KMS-11 (cell line): ENCODE measurements at regions not wholly inside any gene's neighbourhood (a gene's known extent, or its start where the extent isn't known, plus 50 kb on each side); places are given as distances from the start of the nearest gene placed in this dataset.

Experiments
- H2AFZ ChIP-seq: fragments of 200-600 bp; sonication (generic); 2 replicates; pipeline ENCODE4 v1.6.1; 2016; ENCODE audit warnings: antibody characterized with exemption, mixed run types, low read depth
- H3K27ac ChIP-seq: fragments of 200-600 bp; sonication (generic); 2 replicates; pipeline ENCODE4 v1.6.1; 2016; ENCODE audit warnings: mild to moderate bottlenecking, mixed run types
- H3K27me3 ChIP-seq: fragments of 200-600 bp; sonication (generic); 2 replicates; pipeline ENCODE4 v1.6.1; 2017; ENCODE audit warnings: mild to moderate bottlenecking, low read depth, mixed run types, moderate library complexity; ENCODE audit not compliant: insufficient read depth
- H3K36me3 ChIP-seq: fragments of 200-600 bp; sonication (generic); 2 replicates; pipeline ENCODE4 v1.6.1; 2017; ENCODE audit warnings: mild to moderate bottlenecking, mixed run types; ENCODE audit not compliant: insufficient read depth
- H3K4me1 ChIP-seq: fragments of 200-600 bp; sonication (generic); 2 replicates; pipeline ENCODE4 v1.6.1; 2016; ENCODE audit warnings: mild to moderate bottlenecking, low read depth, mixed run types; ENCODE audit not compliant: poor library complexity, severe bottlenecking
- H3K4me2 ChIP-seq: fragments of 200-600 bp; sonication (generic); 2 replicates; pipeline ENCODE4 v1.7.0; 2016; ENCODE audit warnings: mild to moderate bottlenecking, mixed run types
- H3K4me3 ChIP-seq: fragments of 200-600 bp; sonication (generic); IDR thresholded peaks from 2 replicates; pipeline ENCODE4 v1.6.1; 2017; ENCODE audit warnings: low read depth, low read length, mixed read lengths; ENCODE audit not compliant: insufficient read depth
- H3K79me2 ChIP-seq: fragments of 200-600 bp; sonication (generic); 2 replicates; pipeline ENCODE4 v1.6.1; 2016; ENCODE audit warnings: low read depth, mixed run types; ENCODE audit not compliant: insufficient read depth
- H3K9ac ChIP-seq: fragments of 200-600 bp; sonication (generic); 2 replicates; pipeline ENCODE4 v1.6.1; 2016; ENCODE audit warnings: mild to moderate bottlenecking, mixed run types
- H4K20me1 ChIP-seq: fragments of 200-600 bp; sonication (generic); 2 replicates; pipeline ENCODE4 v1.6.1; 2016; ENCODE audit warnings: mild to moderate bottlenecking, mixed run types; ENCODE audit not compliant: insufficient read depth
- CTCF ChIP-seq: fragments of 200-600 bp; sonication (generic); conservative IDR thresholded peaks from 2 replicates; pipeline ENCODE4 v1.6.1; 2017; ENCODE audit warnings: low read depth, mild to moderate bottlenecking, antibody characterized with exemption, low read length, moderate library complexity, mixed read lengths

- Histone ChIP-seq H3K79me2 (no peaks in the 10 kb centered on the region), H3K9ac (no peak overlapping the region), H3K4me2 (no peak overlapping the region), H3K4me3 (no peak overlapping the region), H3K4me1 (peaks cover 18% of the 10 kb centered on the region), H3K36me3 (no peaks in the 10 kb centered on the region), H3K27ac (no peak overlapping the region), H3K27me3 (no peaks in the 10 kb centered on the region), H2AFZ (no peak overlapping the region), H4K20me1 (no peaks in the 10 kb centered on the region)
- no peak for TF ChIP-seq CTCF
Observed at GRCh38 chr20:22070610-22071058, 365.2 kb downstream of the PAX1 start.

- Histone ChIP-seq H3K27ac (no peak overlapping the region), H3K36me3 (no peaks in the 10 kb centered on the region), H3K4me3 (no peak overlapping the region), H3K4me2 (no peak overlapping the region), H2AFZ (no peak overlapping the region), H3K79me2 (no peaks in the 10 kb centered on the region), H3K4me1 (peaks cover 52% of the 10 kb centered on the region), H3K9ac (no peak overlapping the region), H3K27me3 (no peaks in the 10 kb centered on the region), H4K20me1 (no peaks in the 10 kb centered on the region)
- TF ChIP-seq CTCF: no peak
Observed at GRCh38 chr20:22063753-22064152, 358.3 kb downstream of the PAX1 start.

- H3K4me1 ChIP-seq: peaks cover 50% of the 10 kb centered on the region
- H3K79me2 ChIP-seq: no peaks in the 10 kb centered on the region
- H2AFZ ChIP-seq: no peak overlapping the region
- no peaks in the 10 kb centered on the region for H3K36me3 ChIP-seq
- no peak overlapping the region for H3K9ac ChIP-seq
- no peak overlapping the region for H3K4me2 ChIP-seq
- no peaks in the 10 kb centered on the region for H3K27me3 ChIP-seq
- no peaks in the 10 kb centered on the region for H4K20me1 ChIP-seq
- no peak for TF ChIP-seq CTCF
- no peak overlapping the region for H3K4me3 ChIP-seq
- H3K27ac ChIP-seq: no peak overlapping the region
Observed at GRCh38 chr20:22062874-22063273, 357.4 kb downstream of the PAX1 start.

GRCh38 chr20:22060610-22061009, 355.1 kb downstream of the PAX1 start:
- Histone ChIP-seq H3K36me3 (no peaks in the 10 kb centered on the region), H3K27me3 (no peaks in the 10 kb centered on the region), H3K4me2 (peak overlapping the region; percentile 33), H4K20me1 (no peaks in the 10 kb centered on the region), H3K4me3 (no peak overlapping the region), H3K79me2 (no peaks in the 10 kb centered on the region), H2AFZ (0 out of 2 replicates have a peak overlapping the region, but pooled peaks have one; percentile 5), H3K27ac (peak overlapping the region; percentile 85), H3K4me1 (peaks cover 55% of the 10 kb centered on the region), H3K9ac (no peak overlapping the region; the same call in 1 of the 2 replicates)
- TF ChIP-seq CTCF: no peak
